ENCODE measurements at regions not wholly inside any gene's neighbourhood (a gene's known extent, or its start where the extent isn't known, plus 50 kb on each side); places are given as distances from the start of the nearest gene placed in this dataset.

- H3K9ac ChIP-seq (ENCODE audit: low read length), result no peak overlapping the region
- no peaks in the 10 kb centered on the region for H3K79me2 ChIP-seq (ENCODE audit: control insufficient read depth, insufficient read depth, low read length)
- WGBS (ENCODE audit: extremely low coverage, insufficient coverage, low lambda C conversion rate), result no CpG with 5 or more reads among the region's 5 CpGs
Observed at GRCh38 chr10:78759456-78760120, 309.2 kb upstream of the ZMIZ1 start.

GRCh38 chr10:78760463-78761310, 308.1 kb upstream of the ZMIZ1 start:
- H3K23ac ChIP-seq (ENCODE audit: low read length), result no peak overlapping the region
- H2BK120ac ChIP-seq (ENCODE audit: low read depth, low read length), result no peak overlapping the region
- H3K4me1 ChIP-seq (ENCODE audit: control insufficient read depth, low read depth, low read length), result peaks cover 5% of the 10 kb centered on the region
- H3K4me3 ChIP-seq (ENCODE audit: low read length), result no peak overlapping the region
- H3K79me1 ChIP-seq (ENCODE audit: low read length), result no peaks in the 10 kb centered on the region
- no peak overlapping the region for H3K56ac ChIP-seq (ENCODE audit: low read length)
- H2BK5ac ChIP-seq (ENCODE audit: low read length), result no peak overlapping the region
- no peak overlapping the region for H2AK5ac ChIP-seq (ENCODE audit: low read length)
- H3K18ac ChIP-seq (ENCODE audit: low read length), result no peak overlapping the region
- H3K4ac ChIP-seq (ENCODE audit: low read depth, low read length), result no peak overlapping the region
- H3K36me3 ChIP-seq (ENCODE audit: control insufficient read depth, insufficient read depth, low read length), result no peaks in the 10 kb centered on the region
- no peak overlapping the region for H4K8ac ChIP-seq (ENCODE audit: low read depth, low read length)
- no peaks in the 10 kb centered on the region for H3K79me2 ChIP-seq (ENCODE audit: control insufficient read depth, insufficient read depth, low read length)
- no peak overlapping the region for H4K5ac ChIP-seq (ENCODE audit: low read length)
- no peak overlapping the region for H2BK15ac ChIP-seq (replicated peaks; ENCODE audit: low read depth)
- H3K27me3 ChIP-seq (ENCODE audit: insufficient read depth, low read length, poor library complexity), result no peaks in the 10 kb centered on the region
- no peak for DNase-seq
- no peak overlapping the region for H3K9ac ChIP-seq (ENCODE audit: low read length)
- no peak overlapping the region for H3K27ac ChIP-seq (ENCODE audit: low read depth, low read length)
- WGBS (ENCODE audit: extremely low coverage, insufficient coverage, low lambda C conversion rate), result no CpG with 5 or more reads among the region's 8 CpGs
- no peak overlapping the region for H3K4me2 ChIP-seq (ENCODE audit: low read length)

More at GRCh38 chr10:78759456-78760120, 309.2 kb upstream of the ZMIZ1 start:
- Histone ChIP-seq H3K4me2 (ENCODE audit: low read length) (no peak overlapping the region), H2BK5ac (ENCODE audit: low read length) (no peak overlapping the region), H3K79me1 (ENCODE audit: low read length) (no peaks in the 10 kb centered on the region), H3K27me3 (ENCODE audit: insufficient read depth, low read length, poor library complexity) (no peaks in the 10 kb centered on the region), H4K8ac (ENCODE audit: low read depth, low read length) (no peak overlapping the region), H3K18ac (ENCODE audit: low read length) (no peak overlapping the region), H3K27ac (ENCODE audit: low read depth, low read length) (no peak overlapping the region), H3K4me3 (ENCODE audit: low read length) (no peak overlapping the region), H2BK120ac (ENCODE audit: low read depth, low read length) (no peak overlapping the region), H3K56ac (ENCODE audit: low read length) (no peak overlapping the region), H2AK5ac (ENCODE audit: low read length) (no peak overlapping the region), H3K4me1 (ENCODE audit: control insufficient read depth, low read depth, low read length) (peaks cover 5% of the 10 kb centered on the region), H3K36me3 (ENCODE audit: control insufficient read depth, insufficient read depth, low read length) (no peaks in the 10 kb centered on the region), H3K23ac (ENCODE audit: low read length) (no peak overlapping the region), H2BK15ac (replicated peaks; ENCODE audit: low read depth) (no peak overlapping the region), H3K4ac (ENCODE audit: low read depth, low read length) (no peak overlapping the region), H4K5ac (ENCODE audit: low read length) (no peak overlapping the region)
- DNase-seq, result no peak

GRCh38 chr10:78761311-78761781, 307.4 kb upstream of the ZMIZ1 start:
- Histone ChIP-seq H2BK120ac (ENCODE audit: low read depth, low read length) (no peak overlapping the region), H4K8ac (ENCODE audit: low read depth, low read length) (no peak overlapping the region), H2AK5ac (ENCODE audit: low read length) (no peak overlapping the region), H3K56ac (ENCODE audit: low read length) (no peak overlapping the region), H3K4me2 (ENCODE audit: low read length) (no peak overlapping the region), H3K79me2 (ENCODE audit: control insufficient read depth, insufficient read depth, low read length) (no peaks in the 10 kb centered on the region), H3K23ac (ENCODE audit: low read length) (no peak overlapping the region), H3K4me1 (ENCODE audit: control insufficient read depth, low read depth, low read length) (peaks cover 5% of the 10 kb centered on the region), H3K27ac (ENCODE audit: low read depth, low read length) (no peak overlapping the region), H3K18ac (ENCODE audit: low read length) (no peak overlapping the region), H3K27me3 (ENCODE audit: insufficient read depth, low read length, poor library complexity) (no peaks in the 10 kb centered on the region), H3K4ac (ENCODE audit: low read depth, low read length) (no peak overlapping the region), H3K36me3 (ENCODE audit: control insufficient read depth, insufficient read depth, low read length) (no peaks in the 10 kb centered on the region), H3K9ac (ENCODE audit: low read length) (no peak overlapping the region), H2BK15ac (replicated peaks; ENCODE audit: low read depth) (no peak overlapping the region), H3K4me3 (ENCODE audit: low read length) (no peak overlapping the region), H2BK5ac (ENCODE audit: low read length) (no peak overlapping the region), H4K5ac (ENCODE audit: low read length) (no peak overlapping the region), H3K79me1 (ENCODE audit: low read length) (no peaks in the 10 kb centered on the region)
- WGBS (ENCODE audit: extremely low coverage, insufficient coverage, low lambda C conversion rate), result no CpG with 5 or more reads among the region's 12 CpGs
- no peak for DNase-seq

- no peak for DNase-seq
- Histone ChIP-seq H2AK5ac (ENCODE audit: low read length) (no peak overlapping the region), H3K27me3 (ENCODE audit: insufficient read depth, low read length, poor library complexity) (no peaks in the 10 kb centered on the region), H3K56ac (ENCODE audit: low read length) (no peak overlapping the region), H3K23ac (ENCODE audit: low read length) (no peak overlapping the region), H3K4ac (ENCODE audit: low read depth, low read length) (no peak overlapping the region), H4K5ac (ENCODE audit: low read length) (no peak overlapping the region), H3K9ac (ENCODE audit: low read length) (no peak overlapping the region), H2BK120ac (ENCODE audit: low read depth, low read length) (no peak overlapping the region), H3K4me3 (ENCODE audit: low read length) (no peak overlapping the region), H4K8ac (ENCODE audit: low read depth, low read length) (no peak overlapping the region), H3K36me3 (ENCODE audit: control insufficient read depth, insufficient read depth, low read length) (no peaks in the 10 kb centered on the region), H2BK5ac (ENCODE audit: low read length) (no peak overlapping the region), H3K18ac (ENCODE audit: low read length) (no peak overlapping the region), H3K4me2 (ENCODE audit: low read length) (no peak overlapping the region), H2BK15ac (replicated peaks; ENCODE audit: low read depth) (no peak overlapping the region), H3K79me2 (ENCODE audit: control insufficient read depth, insufficient read depth, low read length) (no peaks in the 10 kb centered on the region), H3K79me1 (ENCODE audit: low read length) (no peaks in the 10 kb centered on the region), H3K4me1 (ENCODE audit: control insufficient read depth, low read depth, low read length) (peaks cover 5% of the 10 kb centered on the region), H3K27ac (ENCODE audit: low read depth, low read length) (no peak overlapping the region)
- WGBS (ENCODE audit: extremely low coverage, insufficient coverage, low lambda C conversion rate), result no CpG with 5 or more reads among the region's 7 CpGs
Observed at GRCh38 chr10:78762086-78762630, 306.6 kb upstream of the ZMIZ1 start.

- Histone ChIP-seq H3K36me3 (ENCODE audit: control insufficient read depth, insufficient read depth, low read length) (no peaks in the 10 kb centered on the region), H3K79me2 (ENCODE audit: control insufficient read depth, insufficient read depth, low read length) (no peaks in the 10 kb centered on the region), H3K4me3 (ENCODE audit: low read length) (no peak overlapping the region), H3K4ac (ENCODE audit: low read depth, low read length) (no peak overlapping the region), H3K27ac (ENCODE audit: low read depth, low read length) (no peak overlapping the region), H3K27me3 (ENCODE audit: insufficient read depth, low read length, poor library complexity) (no peaks in the 10 kb centered on the region), H2BK120ac (ENCODE audit: low read depth, low read length) (no peak overlapping the region), H2BK15ac (replicated peaks; ENCODE audit: low read depth) (no peak overlapping the region), H3K23ac (ENCODE audit: low read length) (no peak overlapping the region), H4K5ac (ENCODE audit: low read length) (no peak overlapping the region), H3K18ac (ENCODE audit: low read length) (no peak overlapping the region), H3K9ac (ENCODE audit: low read length) (no peak overlapping the region), H3K56ac (ENCODE audit: low read length) (no peak overlapping the region), H3K79me1 (ENCODE audit: low read length) (no peaks in the 10 kb centered on the region), H2AK5ac (ENCODE audit: low read length) (peak overlapping the region; percentile 43), H3K4me2 (ENCODE audit: low read length) (no peak overlapping the region), H2BK5ac (ENCODE audit: low read length) (no peak overlapping the region), H4K8ac (ENCODE audit: low read depth, low read length) (no peak overlapping the region), H3K4me1 (ENCODE audit: control insufficient read depth, low read depth, low read length) (peaks cover 5% of the 10 kb centered on the region)
- WGBS (ENCODE audit: extremely low coverage, insufficient coverage, low lambda C conversion rate), result no CpG with 5 or more reads among the region's 6 CpGs
- no peak for DNase-seq
Observed at GRCh38 chr10:78763234-78763633, 305.5 kb upstream of the ZMIZ1 start.

Data from mesendoderm (in vitro differentiated cells).